Activated CD4-positive, alpha-beta T cell treated with anti-CD3 and anti-CD28 coated beads, Interleukin-2, Interleukin-4, amounts not matched to agents 100 ng/mL and 50 ng/mL, durations not matched to agents 16 hours and 8 hours (primary cell): ENCODE measurements at regions not wholly inside any gene's neighbourhood (a gene's known extent, or its start where the extent isn't known, plus 50 kb on each side); places are given as distances from the start of the nearest gene placed in this dataset.
A peak's percentile ranks its signal among the peaks of the same experiment; 100 is the strongest.

Experiments used
- DNase-seq: peaks from one replicate; pipeline ENCODE4 v3.0.0-alpha.2; 2020; ENCODE audit warnings: low spot score

GRCh38 chr21:14722841-14723483, 176.8 kb upstream of the SAMSN1 start:
- DNase-seq = peak; percentile 65

DNA sequence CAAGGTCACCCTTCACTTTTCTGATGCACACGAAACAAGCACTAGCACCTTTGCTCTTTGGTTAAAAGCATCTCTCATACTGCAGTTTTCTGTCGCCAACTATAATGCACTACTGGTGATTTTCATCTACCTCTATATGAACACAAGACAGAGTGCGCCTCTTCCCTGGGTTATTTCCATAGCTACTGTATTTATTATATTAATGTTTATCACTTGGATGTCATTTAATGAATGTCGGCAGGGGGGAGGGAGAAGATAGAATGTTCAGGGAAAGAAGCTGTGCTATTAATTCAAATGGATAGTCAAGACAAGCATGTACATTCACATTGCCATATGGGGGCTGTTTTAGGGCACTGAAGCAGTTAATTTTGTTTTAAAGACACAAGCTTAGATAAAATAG, 174.1 kb upstream of the SAMSN1 start:
- no peak for DNase-seq

DNA sequence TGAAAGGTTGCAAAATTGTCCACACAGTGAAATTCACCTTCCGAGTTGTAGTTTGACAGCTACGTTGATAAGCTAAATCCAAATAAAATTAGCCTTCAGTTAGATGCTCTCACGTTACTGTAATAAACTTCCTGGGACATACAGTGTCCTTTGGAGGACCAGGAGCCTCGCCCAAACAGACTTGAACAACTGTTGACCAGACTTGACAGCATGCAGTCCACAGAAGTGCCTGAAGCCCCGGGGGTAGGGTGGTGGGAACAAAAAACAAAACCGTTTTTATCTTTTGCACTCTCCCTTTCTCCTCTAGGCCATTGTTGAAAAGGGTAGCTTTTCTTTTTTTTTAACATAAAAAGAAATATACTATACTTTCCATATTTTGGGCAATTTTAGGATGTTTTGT, 172.8 kb upstream of the SAMSN1 start:
- DNase-seq = no peak

DNA sequence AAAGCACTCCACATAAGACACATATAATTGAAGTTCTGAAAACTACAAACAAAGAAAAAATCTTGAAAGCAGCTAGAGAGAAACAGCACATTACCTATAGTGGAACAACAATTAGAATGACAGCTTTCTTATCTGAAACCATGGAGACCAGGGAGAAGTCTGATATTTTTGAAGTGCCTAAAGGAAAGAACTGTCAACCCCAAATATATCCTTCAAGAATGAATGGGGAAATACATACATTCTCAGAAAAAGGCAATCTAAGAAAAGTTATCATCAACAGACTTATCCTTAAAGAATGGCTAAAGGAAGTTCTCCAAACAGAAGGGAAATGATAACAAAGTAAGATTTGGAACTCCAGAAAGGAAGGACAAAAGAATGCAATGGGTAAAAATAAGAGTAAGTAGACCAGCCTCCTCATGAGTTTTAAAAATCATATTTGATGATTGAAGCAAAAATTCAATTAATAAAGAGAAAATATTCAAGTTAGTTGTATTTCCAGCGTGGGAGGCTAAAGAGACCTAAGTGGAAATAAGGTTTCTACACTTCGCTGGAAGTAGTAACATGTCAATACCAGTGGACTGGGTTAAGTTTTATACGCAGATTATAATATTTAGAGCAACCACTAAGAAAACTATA, 170.8 kb upstream of the SAMSN1 start:
- DNase-seq = no peak

DNA sequence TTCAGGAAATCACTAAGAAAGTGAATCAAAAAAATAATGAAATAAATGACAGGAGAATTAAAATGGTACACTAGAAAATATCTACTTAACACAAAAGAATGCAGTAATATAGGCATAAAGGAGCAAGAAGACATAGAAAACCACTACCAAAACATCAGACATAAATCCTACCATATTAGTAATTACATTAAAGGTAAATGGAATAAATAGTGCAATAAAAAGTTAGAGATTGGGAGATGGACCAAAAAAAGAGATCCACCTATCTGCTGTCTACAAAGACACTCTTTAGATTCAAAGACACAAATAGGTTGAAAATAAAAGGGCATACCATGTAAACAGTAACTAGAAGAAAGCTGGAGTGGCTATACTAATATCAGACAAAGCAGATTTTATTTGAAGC, 167.0 kb upstream of the SAMSN1 start:
- no peak for DNase-seq

GRCh38 chr21:14712121-14712715, 166.1 kb upstream of the SAMSN1 start:
- no peak for DNase-seq

DNA sequence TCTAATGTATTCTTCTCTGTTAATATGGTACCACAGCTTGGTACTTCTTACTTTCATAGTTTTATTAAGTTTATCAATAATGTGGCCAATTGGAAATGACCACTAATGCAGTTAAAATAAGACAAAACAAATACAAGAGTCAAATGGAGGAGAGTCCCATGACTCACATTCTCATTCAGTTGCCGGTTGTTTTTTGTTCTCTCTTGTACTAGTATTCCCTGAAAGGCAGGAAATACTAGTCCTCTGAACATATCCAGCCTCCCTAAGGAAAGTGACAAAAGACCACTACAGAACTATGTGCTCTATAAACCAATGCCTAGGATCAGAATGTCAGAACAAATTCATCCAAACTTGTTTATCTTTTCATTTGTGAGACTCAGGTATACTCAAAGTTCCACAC, 165.2 kb upstream of the SAMSN1 start:
- no peak for DNase-seq

- no peak for DNase-seq
Observed at GRCh38 chr21:14707511-14708020, 161.5 kb upstream of the SAMSN1 start.

GRCh38 chr21:14706712-14707510, 160.8 kb upstream of the SAMSN1 start:
- DNase-seq = no peak

- no peak for DNase-seq
Observed at GRCh38 chr21:14699433-14700407, 153.6 kb upstream of the SAMSN1 start.

GRCh38 chr21:14697769-14698168, 151.7 kb upstream of the SAMSN1 start:
- DNase-seq = no peak

DNA sequence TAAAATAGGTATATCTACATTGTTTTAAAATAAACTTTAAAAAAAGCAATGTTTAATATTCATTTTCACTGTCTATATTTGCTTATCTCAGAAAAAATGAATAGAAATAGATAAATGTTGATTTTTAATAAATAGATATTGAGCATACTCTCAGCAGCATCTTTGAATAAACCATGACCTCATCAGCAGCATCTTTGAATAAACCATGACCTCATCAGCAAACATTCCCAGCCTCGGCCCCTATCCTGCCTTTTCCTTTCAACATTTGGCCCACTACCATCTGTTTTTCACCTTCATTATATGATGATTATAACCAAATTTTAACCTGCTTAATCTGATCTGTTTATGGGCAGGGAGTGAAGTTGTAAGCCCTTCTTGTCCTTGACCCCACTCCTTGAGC, 148.7 kb upstream of the SAMSN1 start:
- DNase-seq = no peak

- DNase-seq = no peak
Observed at GRCh38 chr21:14693997-14694396, 147.9 kb upstream of the SAMSN1 start.

DNA sequence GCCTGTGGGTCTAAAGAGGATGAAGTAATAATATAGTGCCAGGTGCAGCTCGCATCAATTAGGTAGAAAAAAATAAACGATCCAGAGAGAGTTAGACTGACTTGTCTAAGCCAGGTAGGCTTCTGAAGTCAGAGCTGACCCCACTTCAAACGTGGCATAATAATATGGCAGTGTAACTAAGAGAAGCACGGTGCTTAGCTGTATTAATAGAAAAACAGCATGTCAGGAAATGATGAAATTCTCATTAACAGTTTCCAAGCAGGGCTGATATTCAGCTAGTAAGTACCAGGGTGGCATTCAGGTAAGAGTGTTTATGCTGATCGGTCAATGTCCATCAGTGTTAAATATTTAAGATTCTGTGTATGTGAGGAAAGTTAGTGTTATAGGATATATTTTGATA, 145.8 kb upstream of the SAMSN1 start:
- DNase-seq = no peak

GRCh38 chr21:14690886-14691285, 144.8 kb upstream of the SAMSN1 start:
- no peak for DNase-seq

DNA sequence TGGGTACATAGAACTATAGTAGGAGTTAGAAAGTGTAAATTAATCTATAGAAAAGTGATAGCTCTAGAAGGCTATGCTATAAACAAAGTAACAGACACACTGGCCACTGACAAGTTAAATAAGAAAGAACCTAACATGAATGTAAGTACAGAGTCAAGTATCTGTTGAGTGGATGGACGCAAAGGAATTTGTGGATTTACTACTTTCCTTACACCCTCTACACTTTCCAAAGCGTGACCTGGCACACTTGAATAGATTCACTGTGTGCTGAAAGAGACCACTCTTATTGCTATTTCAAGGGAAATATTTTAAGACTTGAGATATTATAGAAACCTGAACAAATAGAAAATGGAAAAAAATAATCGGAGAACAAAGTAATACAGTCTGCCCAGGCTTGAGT, 142.8 kb upstream of the SAMSN1 start:
- no peak for DNase-seq

DNA sequence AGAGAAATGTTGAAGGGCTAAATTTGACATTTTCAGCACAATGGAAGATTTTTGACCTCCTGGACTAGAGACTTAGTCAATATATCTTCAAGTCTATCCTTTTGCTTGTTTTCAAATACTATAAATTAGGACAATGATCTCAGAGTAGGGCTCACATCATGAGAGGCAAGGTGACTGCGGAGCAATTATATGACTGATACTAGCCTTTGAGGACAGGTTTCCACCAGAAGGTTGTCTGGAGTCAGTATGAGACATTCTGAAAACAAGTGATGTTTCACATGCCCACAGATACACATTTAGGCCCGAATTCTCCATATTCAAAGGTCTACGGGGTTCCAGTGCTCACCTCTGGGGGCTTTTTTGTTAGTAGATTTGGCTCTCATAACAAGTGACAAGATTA, 142.3 kb upstream of the SAMSN1 start:
- DNase-seq = no peak

GRCh38 chr21:14687268-14687625, 141.1 kb upstream of the SAMSN1 start:
- DNase-seq = no peak

DNA sequence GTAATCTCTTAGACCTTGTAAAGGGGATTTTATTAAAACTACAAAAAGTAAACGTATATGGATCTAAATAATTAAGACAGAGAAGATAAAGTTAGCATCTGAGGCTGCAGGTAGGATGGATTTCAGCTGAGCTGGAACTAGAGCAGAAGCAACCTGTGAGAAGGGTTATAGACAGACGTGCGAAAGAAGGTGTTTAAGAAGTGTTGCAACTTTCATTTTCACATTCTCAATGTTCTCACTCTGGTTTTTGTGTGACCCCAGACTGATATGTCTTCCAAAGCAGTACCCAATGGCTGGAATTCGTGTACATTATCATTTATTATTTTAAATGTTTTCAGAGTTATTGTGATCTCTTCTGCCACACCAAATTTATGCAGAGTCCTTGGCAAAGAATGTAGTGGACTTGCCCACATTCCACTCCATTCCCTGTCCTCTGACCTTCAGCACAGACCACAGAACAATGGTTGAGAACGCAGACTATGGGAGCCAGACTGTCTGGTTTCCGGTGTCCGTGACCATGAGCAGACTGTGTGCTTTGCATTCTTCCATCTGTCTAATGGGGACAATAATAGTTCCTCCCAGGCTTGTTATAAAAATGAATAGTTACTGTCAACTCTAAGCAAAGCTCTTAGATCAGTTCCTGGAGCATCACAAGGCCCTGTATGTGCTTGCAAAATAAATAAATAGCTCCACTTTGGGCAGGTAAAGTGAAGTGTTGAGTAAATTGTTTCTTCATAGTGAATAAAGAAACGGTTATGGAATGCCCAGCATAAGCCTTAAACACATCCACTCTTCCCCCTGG, 140.6 kb upstream of the SAMSN1 start:
- no peak for DNase-seq

- DNase-seq = no peak
Observed at GRCh38 chr21:14685568-14685967, 139.5 kb upstream of the SAMSN1 start.

DNA sequence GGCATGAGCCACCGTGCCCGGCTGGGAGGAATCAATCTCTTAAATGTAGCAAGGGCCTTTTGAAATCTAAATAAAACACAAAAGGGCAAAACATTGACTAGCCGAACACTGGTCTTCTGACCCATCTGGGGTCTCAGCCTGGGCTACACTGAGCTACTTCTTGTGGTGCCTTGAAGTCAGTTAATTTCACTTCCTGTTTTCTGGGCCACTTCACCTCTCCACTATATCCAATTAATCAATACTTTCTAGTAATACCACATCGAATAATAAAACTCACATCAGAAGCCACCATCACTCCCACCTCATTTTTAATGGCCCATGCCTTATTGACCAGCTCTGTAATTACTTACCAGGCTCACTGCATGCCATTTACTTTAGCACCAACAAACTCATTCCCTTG, 138.0 kb upstream of the SAMSN1 start:
- DNase-seq = no peak
